PC-9 (cell line): ENCODE measurements at regions not wholly inside any gene's neighbourhood (a gene's known extent, or its start where the extent isn't known, plus 50 kb on each side); places are given as distances from the start of the nearest gene placed in this dataset.
A peak's percentile ranks its signal among the peaks of the same experiment; 100 is the strongest.

Experiments used
- BruUV-seq: library from RNA; stranded (reverse); fragments of 400-500 nt; replicated peaks from 2 replicates; lab custom pipeline; 2021; lab: Mats Ljungman, UMichigan
- CTCF ChIA-PET: fragments of 300-600 bp; sonication (Branson Sonifier 250); formaldehyde crosslinking; loops from one replicate; lab custom pipeline; 2022; ENCODE audit warnings: antibody characterized with exemption; lab: Charles Lee
- POLR2A ChIA-PET: fragments of 300-600 bp; sonication (Branson Sonifier 250); formaldehyde crosslinking; loops from one replicate; lab custom pipeline; 2022; ENCODE audit warnings: antibody characterized with exemption; ENCODE audit not compliant: unreplicated experiment; lab: Charles Lee
- DNase-seq, 2 experiments: peaks; one replicate each; pipeline versions ENCODE4 v3.0.0 to v3.0.0-alpha.2; 2015 to 2022; ENCODE audit warnings: mixed read lengths in 1 of 2
- H2AFZ ChIP-seq: fragments of 200-600 bp; sonication (generic); 2 replicates; pipeline ENCODE4 v1.8.1; 2017; ENCODE audit warnings: antibody characterized with exemption
- H3F3A ChIP-seq: fragments of 200-600 bp; sonication (generic); 2 replicates; pipeline ENCODE4 v1.8.1; 2017; ENCODE audit warnings: antibody characterized with exemption, mild to moderate bottlenecking, low read depth; ENCODE audit not compliant: insufficient read depth
- H3K27ac ChIP-seq: fragments of 200-600 bp; sonication (generic); 2 replicates; pipeline ENCODE4 v1.6.1; 2016; ENCODE audit warnings: mixed run types
- H3K27me3 ChIP-seq: fragments of 200-600 bp; sonication (generic); 2 replicates; pipeline ENCODE4 v1.6.1; 2016; ENCODE audit warnings: low read depth, mixed run types; ENCODE audit not compliant: insufficient read depth
- H3K36me3 ChIP-seq: fragments of 200-600 bp; sonication (generic); 2 replicates; pipeline ENCODE4 v1.6.1; 2016; ENCODE audit warnings: low read depth, mixed run types
- H3K4me1 ChIP-seq: fragments of 200-600 bp; sonication (generic); replicated peaks from 2 replicates; pipeline ENCODE4 v1.6.1; 2016; ENCODE audit warnings: mixed run types; ENCODE audit not compliant: insufficient read depth
- H3K4me2 ChIP-seq: fragments of 200-600 bp; sonication (generic); 2 replicates; pipeline ENCODE4 v1.6.1; 2017; ENCODE audit warnings: mixed run types
- H3K4me3 ChIP-seq: fragments of 200-600 bp; sonication (generic); 2 replicates; pipeline ENCODE4 v1.6.1; 2016; ENCODE audit warnings: mixed run types
- H3K79me2 ChIP-seq: fragments of 200-600 bp; sonication (generic); 2 replicates; pipeline ENCODE4 v1.6.1; 2017; ENCODE audit warnings: low read depth, mixed run types
- H3K9me2 ChIP-seq: fragments of 200-600 bp; sonication (generic); 2 replicates; pipeline ENCODE4 v1.8.1; 2017; ENCODE audit warnings: mild to moderate bottlenecking; ENCODE audit not compliant: insufficient read depth
- H3K9me3 ChIP-seq: fragments of 200-600 bp; sonication (generic); 2 replicates; pipeline ENCODE4 v1.8.1; 2016; ENCODE audit warnings: low read depth; ENCODE audit not compliant: insufficient read depth
- H4K20me1 ChIP-seq: fragments of 200-600 bp; sonication (generic); 2 replicates; pipeline ENCODE4 v1.8.1; 2017; ENCODE audit not compliant: insufficient read depth
- CTCF ChIP-seq: fragments of 200-600 bp; sonication (generic); conservative IDR thresholded peaks from 2 replicates; pipeline ENCODE4 v1.6.1; 2017; ENCODE audit warnings: mixed run types, antibody characterized with exemption, mild to moderate bottlenecking, moderate library complexity
- EZH2 ChIP-seq: fragments of 200-600 bp; sonication (generic); IDR thresholded peaks from 2 replicates; pipeline ENCODE4 v1.8.0; 2017; ENCODE audit warnings: antibody characterized with exemption, low read depth
- intact Hi-C: fragments of 100-400 bp; cut with micrococcal nuclease; formaldehyde crosslinking; loops from one replicate; pipeline ENCODE4 v1.10.0; 2022; ENCODE audit not compliant: unreplicated experiment

GRCh38 chr4:111681751-111682150 is 463.5 kb upstream of the FAM241A start:
- DNase-seq, result no peak
- H3K79me2 ChIP-seq, result no peaks in the 10 kb centered on the region
- no peaks in the 10 kb centered on the region for H4K20me1 ChIP-seq
- ChIA-PET POLR2A (no interaction called here), CTCF (no interaction called here)
- no peak overlapping the region for H3K4me2 ChIP-seq
- H3K9me2 ChIP-seq, result no peaks in the 10 kb centered on the region
- no peaks in the 10 kb centered on the region for H3K4me1 ChIP-seq
- no peaks in the 10 kb centered on the region for H3K9me3 ChIP-seq
- no peak overlapping the region for H3K4me3 ChIP-seq
- no peak overlapping the region for H2AFZ ChIP-seq
- H3K36me3 ChIP-seq, result no peaks in the 10 kb centered on the region
- BruUV-seq, result no TSS peak
- no peak overlapping the region for H3K27ac ChIP-seq
- no peaks in the 10 kb centered on the region for H3K27me3 ChIP-seq
- intact Hi-C loops, result no loop called here
- no peaks in the 10 kb centered on the region for H3F3A ChIP-seq
- no peak for TF ChIP-seq CTCF
- TF ChIP-seq EZH2, result no peak

- no peak for DNase-seq
- Histone ChIP-seq H2AFZ (no peak overlapping the region), H3K27ac (no peak overlapping the region), H3K27me3 (no peaks in the 10 kb centered on the region), H3K36me3 (no peaks in the 10 kb centered on the region), H3K4me3 (no peak overlapping the region), H3K9me2 (no peaks in the 10 kb centered on the region), H3K79me2 (no peaks in the 10 kb centered on the region), H3K9me3 (no peaks in the 10 kb centered on the region), H3F3A (no peaks in the 10 kb centered on the region), H3K4me2 (no peak overlapping the region), H3K4me1 (no peaks in the 10 kb centered on the region), H4K20me1 (no peaks in the 10 kb centered on the region)
- BruUV-seq, result no TSS peak
- CTCF ChIA-PET, result no interaction called here
- intact Hi-C loops, result no loop called here
- TF ChIP-seq CTCF (no peak), EZH2 (no peak)
- POLR2A ChIA-PET, result no interaction called here
Measured at GRCh38 chr4:111685205-111685604, 460.0 kb upstream of the FAM241A start.

GRCh38 chr4:111689214-111689613 is 456.0 kb upstream of the FAM241A start:
- Histone ChIP-seq H3K4me3 (no peak overlapping the region), H3K27ac (no peak overlapping the region), H3K9me3 (no peaks in the 10 kb centered on the region), H3K9me2 (no peaks in the 10 kb centered on the region; the same call in 1 of the 2 replicates), H3K27me3 (no peaks in the 10 kb centered on the region), H3K4me2 (no peak overlapping the region), H4K20me1 (no peaks in the 10 kb centered on the region), H3F3A (no peaks in the 10 kb centered on the region), H3K36me3 (no peaks in the 10 kb centered on the region), H2AFZ (no peak overlapping the region), H3K79me2 (no peaks in the 10 kb centered on the region), H3K4me1 (no peaks in the 10 kb centered on the region)
- TF ChIP-seq CTCF (no peak), EZH2 (no peak)
- peak in 1 of 2 experiments; percentile 4 for DNase-seq
- POLR2A ChIA-PET, result no interaction called here
- BruUV-seq, result no TSS peak
- intact Hi-C loops, result no loop called here
- CTCF ChIA-PET, result no interaction called here
